Endothelial cell of umbilical vein (primary cell): ENCODE measurements at regions not wholly inside any gene's neighbourhood (a gene's known extent, or its start where the extent isn't known, plus 50 kb on each side); places are given as distances from the start of the nearest gene placed in this dataset.

ENCODE experiments used
- BruUV-seq: library from RNA; stranded (reverse); fragments of 400-500 nt; replicated peaks from 2 replicates; lab custom pipeline; 2021; lab: Mats Ljungman, UMichigan
- CTCF ChIA-PET: fragments of 300-600, 350-600 bp; sonication (Branson Sonifier 250); formaldehyde crosslinking; loops from one replicate; lab custom pipeline; 2021; ENCODE audit warnings: antibody characterized with exemption, inconsistent platforms; lab: Charles Lee
- POLR2A ChIA-PET: fragments of 300-600, 350-600 bp; sonication (Branson Sonifier 250); formaldehyde crosslinking; loops from one replicate; lab custom pipeline; 2021; ENCODE audit warnings: antibody characterized with exemption, inconsistent platforms; lab: Charles Lee
- DNase-seq: peaks from one replicate; pipeline ENCODE4 v3.0.0-alpha.2; 2011; ENCODE audit warnings: low read depth, low spot score
- FAIRE-seq: peaks from 2 replicates; lab custom pipeline; 2011; peaks lifted over from hg19 to GRCh38; lab: Jason Lieb, UNC
- H2AFZ ChIP-seq: 2 replicates; pipeline ENCODE4 v1.6.0; 2012; ENCODE audit warnings: low read depth, low read length, control low read depth, inconsistent platforms
- H3K27ac ChIP-seq: 2 replicates; pipeline ENCODE4 v1.5.1; 2011; ENCODE audit warnings: low read depth, mild to moderate bottlenecking, control low read depth, low read length, moderate library complexity; ENCODE audit not compliant: insufficient read depth
- H3K27me3 ChIP-seq, 2 experiments: 2 replicates each; pipeline versions ENCODE4 v1.6.0 to v1.6.1; 2011; ENCODE audit warnings: low read length in 2 of 2, mixed read lengths in 1 of 2; ENCODE audit not compliant: control insufficient read depth in 2 of 2, insufficient read depth in 2 of 2
- H3K36me3 ChIP-seq, 2 experiments: 2 replicates in 1 of 2; 3 replicates in 1 of 2; pipeline ENCODE4 v1.5.1; 2011; ENCODE audit warnings: low read length in 2 of 2, mild to moderate bottlenecking in 1 of 2, moderate library complexity in 1 of 2; ENCODE audit not compliant: control insufficient read depth in 2 of 2, insufficient read depth in 2 of 2; ENCODE audit errors: extremely low read depth in 1 of 2
- H3K4me1 ChIP-seq: 3 replicates; pipeline ENCODE4 v1.5.1; 2011; ENCODE audit warnings: mild to moderate bottlenecking, low read length; ENCODE audit not compliant: control insufficient read depth, insufficient read depth; ENCODE audit errors: extremely low read depth
- H3K4me2 ChIP-seq: 2 replicates; pipeline ENCODE4 v1.6.1; 2011; ENCODE audit warnings: low read length, control low read depth, mixed read lengths; ENCODE audit not compliant: insufficient read depth
- H3K4me3 ChIP-seq, 3 experiments: fragments of 200-600 bp in 1 of 3; sonication (generic), shearing (Covaris generic) in 1 of 3; replicated peaks in 1 of 3; 2 replicates each; pipeline ENCODE4 v1.5.1; 2011 to 2016; ENCODE audit warnings: control low read depth in 3 of 3, low read length in 3 of 3, mild to moderate bottlenecking in 2 of 3, inconsistent platforms in 1 of 3, low read depth in 1 of 3, moderate library complexity in 1 of 3; ENCODE audit not compliant: insufficient read depth in 1 of 3
- H3K79me2 ChIP-seq: 2 replicates; pipeline ENCODE4 v1.6.0; 2012; ENCODE audit warnings: low read length, inconsistent platforms; ENCODE audit not compliant: control insufficient read depth, insufficient read depth
- H3K9ac ChIP-seq: replicated peaks from 2 replicates; pipeline ENCODE3; 2011; ENCODE audit warnings: low read length, control low read depth; ENCODE audit not compliant: insufficient read depth; ENCODE audit errors: extremely low read depth
- H3K9me1 ChIP-seq: replicated peaks from 3 replicates; pipeline ENCODE4 v1.6.0; 2011; ENCODE audit warnings: mild to moderate bottlenecking, low read length; ENCODE audit not compliant: control insufficient read depth, insufficient read depth; ENCODE audit errors: extremely low read depth
- H3K9me3 ChIP-seq: replicated peaks from 2 replicates; pipeline ENCODE4 v1.5.1; 2012; ENCODE audit warnings: low read length, inconsistent platforms; ENCODE audit not compliant: control insufficient read depth, insufficient read depth
- H4K20me1 ChIP-seq: replicated peaks from 2 replicates; pipeline ENCODE3; 2011; ENCODE audit warnings: mild to moderate bottlenecking, low read length; ENCODE audit not compliant: control insufficient read depth, insufficient read depth; ENCODE audit errors: extremely low read depth
- CTCF ChIP-seq, 2 donors: IDR thresholded peaks; 1 replicate in 1 of 2; 2 replicates in 1 of 2; pipeline ENCODE4 v1.5.1; 2011; ENCODE audit warnings: low read length in 2 of 2, mild to moderate bottlenecking in 2 of 2, moderate library complexity in 2 of 2, control low read depth in 1 of 2, inconsistent platforms in 1 of 2, low read depth in 1 of 2; ENCODE audit not compliant: insufficient read depth in 1 of 2; ENCODE audit errors: extremely low read depth in 1 of 2
- EZH2 ChIP-seq: IDR thresholded peaks from 2 replicates; pipeline ENCODE4 v1.6.1; 2012; ENCODE audit warnings: borderline replicate concordance, low read depth, mild to moderate bottlenecking, moderate library complexity, low read length, inconsistent platforms; ENCODE audit not compliant: severe bottlenecking
- FOS ChIP-seq: IDR thresholded peaks from 2 replicates; pipeline ENCODE4 v1.6.1; 2011; ENCODE audit warnings: mild to moderate bottlenecking, low read length, moderate library complexity, borderline replicate concordance; ENCODE audit not compliant: insufficient read depth
- GATA2 ChIP-seq: IDR thresholded peaks from 2 replicates; pipeline ENCODE4 v1.7.0; 2011; ENCODE audit warnings: low read depth, mild to moderate bottlenecking, moderate library complexity, mixed read lengths, low read length; ENCODE audit not compliant: insufficient read length, insufficient read depth
- JUN ChIP-seq: IDR thresholded peaks from 2 replicates; pipeline ENCODE4 v1.6.1; 2011; ENCODE audit warnings: borderline replicate concordance, low read depth; ENCODE audit not compliant: insufficient read length, insufficient read depth
- MAX ChIP-seq: IDR thresholded peaks from 2 replicates; pipeline ENCODE4 v1.6.1; 2011; ENCODE audit not compliant: insufficient read depth, insufficient read length
- MYC ChIP-seq: IDR thresholded peaks from one replicate; pipeline ENCODE4 v1.6.1; 2011; ENCODE audit warnings: mild to moderate bottlenecking, low read depth, low read length
- POLR2A ChIP-seq: IDR thresholded peaks from 2 replicates; pipeline ENCODE4 v1.6.1; 2012; ENCODE audit warnings: low read depth, mild to moderate bottlenecking, control low read depth, low read length
- POLR2AphosphoS5 ChIP-seq: IDR thresholded peaks from 2 replicates; pipeline ENCODE4 v1.6.1; 2012; ENCODE audit warnings: low read depth, mild to moderate bottlenecking, control low read depth, low read length, moderate library complexity; ENCODE audit not compliant: insufficient read depth
- dilution Hi-C: fragments of 300-500 bp; cut with MboI; formaldehyde crosslinking; loops from one replicate; pipeline ENCODE4 v1.15.0; 2019; ENCODE audit warnings: low sequenced_read_pairs; ENCODE audit not compliant: extremely low pct_ligation_motif_present
- intact Hi-C: fragments of 100-400 bp; cut with micrococcal nuclease; formaldehyde crosslinking; loops from one replicate; pipeline ENCODE4 v1.10.0; 2022

DNA sequence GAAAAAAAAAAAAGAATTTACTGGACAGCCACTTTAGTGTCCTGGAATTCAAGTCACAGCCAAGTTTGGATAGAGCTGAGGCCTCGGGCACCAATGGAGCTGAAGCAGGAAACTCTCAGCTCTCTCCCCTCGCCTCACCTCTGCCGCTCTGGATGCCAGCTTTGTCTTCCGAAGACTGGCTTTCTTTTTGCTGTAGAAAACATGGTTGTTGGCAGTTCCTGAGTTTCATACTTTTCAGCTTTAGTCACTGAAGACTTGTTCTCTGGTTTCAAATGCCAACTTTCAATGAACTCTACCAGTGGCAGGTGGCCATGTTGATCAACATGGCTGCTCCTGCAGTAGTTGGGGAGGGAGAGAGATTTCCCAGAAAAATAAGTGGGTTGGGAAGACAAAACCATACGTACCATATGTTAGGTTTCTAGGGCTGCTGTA, 142.2 kb downstream of the SNX18 start:
- POLR2A ChIA-PET, result no interaction called here
- Histone ChIP-seq H3K27ac (no peak overlapping the region), H4K20me1 (no peaks in the 10 kb centered on the region), H3K9me1 (no peaks in the 10 kb centered on the region), H3K36me3 (no peaks in the 10 kb centered on the region), H3K79me2 (no peaks in the 10 kb centered on the region), H3K9ac (no peak overlapping the region), H3K4me1 (no peaks in the 10 kb centered on the region), H3K4me2 (no peak overlapping the region), H2AFZ (no peak overlapping the region), H3K9me3 (no peaks in the 10 kb centered on the region), H3K4me3 (no peak overlapping the region), H3K27me3 (no peaks in the 10 kb centered on the region)
- dilution Hi-C loops, result no loop called here
- DNase-seq, result no peak
- TF ChIP-seq POLR2AphosphoS5 (no peak), FOS (no peak), GATA2 (no peak), CTCF (IDR thresholded peaks at IDR 0.05; ENCODE audit: extremely low read depth in 1 of 2, insufficient read depth in 1 of 2, low read depth in 1 of 2, low read length in 2 of 2) (no peak), POLR2A (no peak), MAX (no peak), MYC (no peak), JUN (no peak), EZH2 (no peak)
- FAIRE-seq, result no peak
- CTCF ChIA-PET, result interaction anchor here (1.4 to 3.2 kb wide), 2 partner anchors 185 to 208 kb away, joined by 3 to 9 read pairs; no protein-coding TSS in a partner anchor
- intact Hi-C loops, result no loop called here
- no TSS peak for BruUV-seq
